Loucy (cell line): ENCODE measurements at regions not wholly inside any gene's neighbourhood (a gene's known extent, or its start where the extent isn't known, plus 50 kb on each side); places are given as distances from the start of the nearest gene placed in this dataset.

ENCODE experiments used
- H2AFZ ChIP-seq: fragments of 200-600 bp; sonication (generic); 2 replicates; pipeline ENCODE4 v1.6.0; 2016; ENCODE audit warnings: antibody characterized with exemption, mild to moderate bottlenecking, low read length, moderate library complexity
- H3F3A ChIP-seq: fragments of 200-600 bp; 2 replicates; pipeline ENCODE4 v1.6.0; 2016; ENCODE audit warnings: antibody characterized with exemption, low read depth, mild to moderate bottlenecking
- H3K27me3 ChIP-seq: fragments of 200-600 bp; sonication (generic); 2 replicates; pipeline ENCODE4 v1.6.1; 2014; ENCODE audit warnings: low read length, mild to moderate bottlenecking; ENCODE audit not compliant: insufficient read depth, poor library complexity, severe bottlenecking
- H3K36me3 ChIP-seq: fragments of 200-600 bp; sonication (generic); 2 replicates; pipeline ENCODE4 v1.6.1; 2016; ENCODE audit warnings: low read length; ENCODE audit not compliant: insufficient read depth
- H3K4me1 ChIP-seq: fragments of 200-600 bp; sonication (generic); 2 replicates; pipeline ENCODE4 v1.5.1; 2014; ENCODE audit warnings: low read length, mild to moderate bottlenecking; ENCODE audit not compliant: insufficient read depth, poor library complexity, severe bottlenecking
- H3K4me2 ChIP-seq: fragments of 200-600 bp; sonication (generic); 2 replicates; pipeline ENCODE4 v1.6.0; 2014; ENCODE audit warnings: antibody characterized with exemption, low read length, low read depth, mild to moderate bottlenecking; ENCODE audit not compliant: poor library complexity, severe bottlenecking
- H3K4me3 ChIP-seq: fragments of 200-600 bp; sonication (generic); 2 replicates; pipeline ENCODE4 v1.5.1; 2014; ENCODE audit warnings: low read length, mild to moderate bottlenecking, mixed read lengths; ENCODE audit not compliant: poor library complexity, severe bottlenecking
- H3K79me2 ChIP-seq: fragments of 200-600 bp; sonication (generic); 2 replicates; pipeline ENCODE4 v1.6.1; 2014; ENCODE audit warnings: low read length; ENCODE audit not compliant: insufficient read depth
- H3K9ac ChIP-seq: fragments of 200-600 bp; sonication (generic); 2 replicates; pipeline ENCODE4 v1.6.0; 2014; ENCODE audit warnings: mild to moderate bottlenecking, low read depth, low read length, moderate library complexity; ENCODE audit not compliant: poor library complexity, severe bottlenecking
- H3K9me2 ChIP-seq: fragments of 200-600 bp; sonication (generic); replicated peaks from 2 replicates; pipeline ENCODE4 v1.6.1; 2016; ENCODE audit warnings: low read depth, low read length, mixed read lengths
- H3K9me3 ChIP-seq: fragments of 200-600 bp; sonication (generic); 2 replicates; pipeline ENCODE4 v1.6.1; 2014; ENCODE audit warnings: mild to moderate bottlenecking, antibody characterized with exemption, low read length, low read depth; ENCODE audit not compliant: insufficient read depth
- H4K20me1 ChIP-seq: fragments of 200-600 bp; sonication (generic); 2 replicates; pipeline ENCODE4 v1.6.0; 2014; ENCODE audit warnings: antibody characterized with exemption, low read length, mild to moderate bottlenecking; ENCODE audit not compliant: insufficient read depth, poor library complexity, severe bottlenecking
- EZH2phosphoT487 ChIP-seq: fragments of 200-600 bp; IDR thresholded peaks from 2 replicates; pipeline ENCODE4 v1.6.1; 2018; ENCODE audit warnings: antibody characterized with exemption, mild to moderate bottlenecking, moderate library complexity, borderline replicate concordance
- TF ChIP-seq, protein P1 (sequence below): fragments of 200-600 bp; sonication (generic); conservative IDR thresholded peaks from 2 replicates; pipeline ENCODE4 v1.5.1; 2014; ENCODE audit warnings: mild to moderate bottlenecking, antibody characterized with exemption, low read length

GRCh38 chr1:83097715-83098114, 901.2 kb downstream of the TTLL7 start:
- H3K9me3 ChIP-seq = no peaks in the 10 kb centered on the region
- no peak overlapping the region for H3K4me3 ChIP-seq
- H3K4me2 ChIP-seq = no peak overlapping the region
- no peaks in the 10 kb centered on the region for H3K27me3 ChIP-seq
- no peaks in the 10 kb centered on the region for H3K79me2 ChIP-seq
- H3F3A ChIP-seq = no peaks in the 10 kb centered on the region
- H2AFZ ChIP-seq = no peak overlapping the region
- H4K20me1 ChIP-seq = no peaks in the 10 kb centered on the region
- H3K4me1 ChIP-seq = no peaks in the 10 kb centered on the region
- no peaks in the 10 kb centered on the region for H3K36me3 ChIP-seq
- TF ChIP-seq EZH2phosphoT487 = no peak
- TF ChIP-seq, protein P1, sequence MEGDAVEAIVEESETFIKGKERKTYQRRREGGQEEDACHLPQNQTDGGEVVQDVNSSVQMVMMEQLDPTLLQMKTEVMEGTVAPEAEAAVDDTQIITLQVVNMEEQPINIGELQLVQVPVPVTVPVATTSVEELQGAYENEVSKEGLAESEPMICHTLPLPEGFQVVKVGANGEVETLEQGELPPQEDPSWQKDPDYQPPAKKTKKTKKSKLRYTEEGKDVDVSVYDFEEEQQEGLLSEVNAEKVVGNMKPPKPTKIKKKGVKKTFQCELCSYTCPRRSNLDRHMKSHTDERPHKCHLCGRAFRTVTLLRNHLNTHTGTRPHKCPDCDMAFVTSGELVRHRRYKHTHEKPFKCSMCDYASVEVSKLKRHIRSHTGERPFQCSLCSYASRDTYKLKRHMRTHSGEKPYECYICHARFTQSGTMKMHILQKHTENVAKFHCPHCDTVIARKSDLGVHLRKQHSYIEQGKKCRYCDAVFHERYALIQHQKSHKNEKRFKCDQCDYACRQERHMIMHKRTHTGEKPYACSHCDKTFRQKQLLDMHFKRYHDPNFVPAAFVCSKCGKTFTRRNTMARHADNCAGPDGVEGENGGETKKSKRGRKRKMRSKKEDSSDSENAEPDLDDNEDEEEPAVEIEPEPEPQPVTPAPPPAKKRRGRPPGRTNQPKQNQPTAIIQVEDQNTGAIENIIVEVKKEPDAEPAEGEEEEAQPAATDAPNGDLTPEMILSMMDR = no peak
- no peaks in the 10 kb centered on the region for H3K9me2 ChIP-seq
- H3K9ac ChIP-seq = no peak overlapping the region

GRCh38 chr1:83095570-83095969, 903.4 kb downstream of the TTLL7 start:
- H3K9me3 ChIP-seq = no peaks in the 10 kb centered on the region
- H3K4me3 ChIP-seq = no peak overlapping the region
- H3K36me3 ChIP-seq = no peaks in the 10 kb centered on the region
- no peak overlapping the region for H3K4me2 ChIP-seq
- no peaks in the 10 kb centered on the region for H3K4me1 ChIP-seq
- H3K9me2 ChIP-seq = no peaks in the 10 kb centered on the region
- H2AFZ ChIP-seq = no peak overlapping the region
- TF ChIP-seq EZH2phosphoT487 = no peak
- TF ChIP-seq, protein P1 = no peak
- H3K27me3 ChIP-seq = no peaks in the 10 kb centered on the region
- H4K20me1 ChIP-seq = no peaks in the 10 kb centered on the region
- H3K79me2 ChIP-seq = no peaks in the 10 kb centered on the region
- H3K9ac ChIP-seq = no peak overlapping the region
- no peaks in the 10 kb centered on the region for H3F3A ChIP-seq

GRCh38 chr1:83090195-83090594, 908.7 kb downstream of the TTLL7 start:
- H3K4me1 ChIP-seq = no peaks in the 10 kb centered on the region
- no peaks in the 10 kb centered on the region for H4K20me1 ChIP-seq
- no peaks in the 10 kb centered on the region for H3K9me2 ChIP-seq
- H2AFZ ChIP-seq = no peak overlapping the region
- H3K4me3 ChIP-seq = no peak overlapping the region
- TF ChIP-seq, protein P1 = no peak
- TF ChIP-seq EZH2phosphoT487 = no peak
- H3F3A ChIP-seq = no peaks in the 10 kb centered on the region
- H3K27me3 ChIP-seq = no peaks in the 10 kb centered on the region
- no peaks in the 10 kb centered on the region for H3K9me3 ChIP-seq
- no peak overlapping the region for H3K4me2 ChIP-seq
- H3K36me3 ChIP-seq = no peaks in the 10 kb centered on the region
- H3K9ac ChIP-seq = no peak overlapping the region
- no peaks in the 10 kb centered on the region for H3K79me2 ChIP-seq
